GM12864 (cell line): ENCODE measurements at regions not wholly inside any gene's neighbourhood (a gene's known extent, or its start where the extent isn't known, plus 50 kb on each side); places are given as distances from the start of the nearest gene placed in this dataset.

ENCODE experiments used
- DNase-seq: peaks from one replicate; pipeline ENCODE4 v3.0.0-alpha.2; 2011; ENCODE audit warnings: low read depth
- H3K4me3 ChIP-seq: 2 replicates; pipeline ENCODE4 v1.5.1; 2011; ENCODE audit warnings: mild to moderate bottlenecking, low read depth, low read length, control low read depth
- CTCF ChIP-seq: IDR thresholded peaks from 2 replicates; pipeline ENCODE4 v1.5.1; 2011; ENCODE audit warnings: low read depth, mild to moderate bottlenecking, moderate library complexity, low read length, control low read depth, inconsistent platforms; ENCODE audit errors: missing control alignments

DNA sequence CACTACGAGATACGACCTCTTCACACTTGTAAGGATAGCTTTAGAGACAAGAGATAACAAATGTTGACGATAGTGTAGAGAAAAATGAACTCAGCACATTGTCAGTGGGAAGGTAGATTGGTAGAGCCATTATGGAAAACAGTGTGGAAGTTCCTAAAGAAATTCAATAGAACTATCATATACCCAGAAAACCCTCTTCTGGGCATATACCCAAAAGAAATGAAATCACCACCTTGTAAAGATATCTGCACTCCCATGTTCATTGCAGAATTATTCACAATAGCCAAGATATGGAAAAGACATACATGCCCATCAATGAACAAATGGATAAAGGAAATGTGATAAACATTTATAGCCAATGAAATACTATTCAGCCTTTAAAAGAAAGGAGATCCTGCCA is 499.8 kb upstream of the TBX3 start:
- TF ChIP-seq CTCF: no peak
- no peak for DNase-seq
- no peak overlapping the region for H3K4me3 ChIP-seq

GRCh38 chr12:115177899-115178298 is 493.9 kb upstream of the TBX3 start:
- no peak for TF ChIP-seq CTCF
- H3K4me3 ChIP-seq: no peak overlapping the region
- no peak for DNase-seq

- DNase-seq: no peak
- no peak overlapping the region for H3K4me3 ChIP-seq
- no peak for TF ChIP-seq CTCF
These were observed 492.9 kb upstream of the TBX3 start for GRCh38 chr12:115176741-115177400.

GRCh38 chr12:115174920-115175319 is 490.9 kb upstream of the TBX3 start:
- H3K4me3 ChIP-seq: no peak overlapping the region
- DNase-seq: no peak
- no peak for TF ChIP-seq CTCF

- no peak overlapping the region for H3K4me3 ChIP-seq
- no peak for DNase-seq
- no peak for TF ChIP-seq CTCF
These were observed 488.5 kb upstream of the TBX3 start for GRCh38 chr12:115172521-115172920.

GRCh38 chr12:115169981-115170380 is 486.0 kb upstream of the TBX3 start:
- DNase-seq: no peak
- no peak for TF ChIP-seq CTCF
- H3K4me3 ChIP-seq: no peak overlapping the region

DNA sequence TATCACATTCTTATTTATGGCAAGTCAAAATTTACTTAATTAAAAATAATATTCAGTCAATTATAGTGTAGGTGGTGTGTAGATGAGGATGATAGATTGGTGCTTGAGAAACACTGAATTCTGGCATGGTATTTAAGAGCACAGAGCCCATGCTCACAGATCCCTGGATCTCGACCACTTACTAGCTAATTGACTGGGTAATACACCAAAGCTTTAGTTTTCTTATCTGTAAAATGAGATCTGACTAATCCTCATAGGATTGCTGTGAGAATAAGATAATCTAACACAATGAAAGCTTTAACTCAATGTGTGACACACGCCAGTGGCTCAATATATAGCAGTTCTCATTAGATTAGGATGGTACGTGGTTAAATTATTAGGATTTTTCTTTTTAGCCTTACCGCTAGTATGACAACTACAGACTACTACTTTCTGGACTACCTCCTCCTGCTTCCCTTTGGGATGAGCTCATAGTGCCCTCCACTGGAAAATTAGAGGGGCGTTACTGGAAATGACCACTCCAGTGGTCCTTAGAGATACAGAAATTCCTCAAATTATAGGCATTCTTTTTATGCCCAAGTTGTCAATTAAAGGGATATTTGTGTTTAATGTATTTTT is 482.8 kb upstream of the TBX3 start:
- no peak for DNase-seq
- TF ChIP-seq CTCF: no peak
- H3K4me3 ChIP-seq: no peak overlapping the region
